ENCODE measurements at regions not wholly inside any gene's neighbourhood (a gene's known extent, or its start where the extent isn't known, plus 50 kb on each side); places are given as distances from the start of the nearest gene placed in this dataset.

- DNase-seq = peak; percentile 29
These were observed 70.4 kb downstream of the RCN1 start for GRCh38 chr11:32161293-32161692.

- DNase-seq = no peak
These were observed 71.5 kb downstream of the RCN1 start for GRCh38 chr11:32162351-32162750.

DNA sequence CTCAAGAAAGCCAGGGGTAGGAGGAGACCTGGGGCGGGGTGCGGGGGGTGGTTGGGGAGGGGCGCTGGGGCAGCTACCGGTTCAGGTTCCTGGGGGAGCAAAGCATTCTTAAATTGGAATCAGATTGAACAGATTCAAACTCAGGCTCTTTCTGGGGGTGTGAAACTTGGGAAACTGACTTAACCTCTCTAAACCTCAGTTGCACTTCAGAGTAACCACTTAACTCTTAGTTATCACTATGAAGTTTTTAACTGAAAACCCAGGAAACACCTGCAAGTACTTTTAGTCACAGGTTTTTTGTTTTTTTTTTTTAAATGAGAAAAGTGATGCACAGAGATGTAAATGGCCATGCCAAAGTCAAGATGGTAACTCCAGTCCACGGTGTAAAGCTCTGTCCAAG lies 72.0 kb downstream of the RCN1 start:
- DNase-seq = no peak

DNA sequence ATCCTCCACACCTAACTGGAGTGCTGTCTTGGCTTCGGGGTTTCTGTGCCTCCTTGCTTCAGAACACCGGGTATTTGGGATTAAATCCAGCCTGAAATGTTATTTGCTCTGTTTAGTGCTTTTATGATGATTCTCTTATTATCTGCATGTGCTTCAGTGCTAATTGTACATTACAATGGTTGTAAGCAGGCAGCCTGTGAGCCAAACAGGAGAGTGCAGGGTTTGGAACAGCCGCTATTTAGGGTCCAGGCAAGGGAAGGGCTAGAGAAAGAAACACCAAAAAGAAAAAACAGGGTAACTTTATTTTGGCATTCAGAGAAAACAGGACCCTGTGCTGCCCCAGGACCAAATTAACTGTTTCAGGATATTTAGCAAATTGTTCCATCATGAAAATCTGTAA lies 72.7 kb downstream of the RCN1 start:
- no peak for DNase-seq

DNA sequence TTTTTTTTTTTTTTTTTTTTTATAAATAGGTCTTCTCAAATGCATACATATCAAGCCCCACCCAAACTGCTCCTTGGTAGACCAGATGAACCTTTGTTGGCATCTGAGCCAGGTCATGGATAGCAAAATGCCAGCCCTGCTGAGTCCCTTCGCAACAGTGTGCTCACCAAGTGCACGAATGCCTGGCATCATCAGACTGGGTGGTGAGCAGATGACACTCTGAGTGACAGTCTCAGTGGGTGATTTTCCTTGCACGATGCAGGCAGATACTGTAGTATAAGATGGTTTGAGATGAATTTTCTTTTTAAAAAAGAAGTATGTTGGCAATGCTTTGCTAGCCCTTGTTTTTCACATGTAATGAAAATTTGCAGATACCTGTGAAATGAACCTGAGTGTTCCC lies 74.0 kb downstream of the RCN1 start:
- no peak for DNase-seq

- no peak for DNase-seq
These were observed 78.0 kb downstream of the RCN1 start for GRCh38 chr11:32168924-32169323.

DNA sequence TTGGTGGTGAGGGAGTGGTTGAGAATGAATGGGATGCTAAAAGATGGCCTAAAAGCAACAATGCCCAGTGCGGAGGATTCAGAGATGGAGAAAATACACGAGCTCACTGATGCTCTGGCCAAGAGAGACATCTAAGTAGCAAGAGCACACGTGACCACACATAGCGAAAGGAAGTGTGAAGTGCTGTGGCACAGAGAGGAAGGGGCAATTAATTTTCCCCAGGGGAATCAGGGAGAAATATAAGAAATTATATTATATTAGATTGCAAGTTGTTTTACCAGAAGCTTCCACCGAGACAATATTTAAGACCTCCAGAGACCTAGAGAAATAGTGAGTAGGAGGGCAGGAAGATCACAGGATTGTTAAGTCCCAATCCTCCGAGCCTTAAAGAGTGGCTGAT lies 80.6 kb downstream of the RCN1 start:
- no peak for DNase-seq

DNA sequence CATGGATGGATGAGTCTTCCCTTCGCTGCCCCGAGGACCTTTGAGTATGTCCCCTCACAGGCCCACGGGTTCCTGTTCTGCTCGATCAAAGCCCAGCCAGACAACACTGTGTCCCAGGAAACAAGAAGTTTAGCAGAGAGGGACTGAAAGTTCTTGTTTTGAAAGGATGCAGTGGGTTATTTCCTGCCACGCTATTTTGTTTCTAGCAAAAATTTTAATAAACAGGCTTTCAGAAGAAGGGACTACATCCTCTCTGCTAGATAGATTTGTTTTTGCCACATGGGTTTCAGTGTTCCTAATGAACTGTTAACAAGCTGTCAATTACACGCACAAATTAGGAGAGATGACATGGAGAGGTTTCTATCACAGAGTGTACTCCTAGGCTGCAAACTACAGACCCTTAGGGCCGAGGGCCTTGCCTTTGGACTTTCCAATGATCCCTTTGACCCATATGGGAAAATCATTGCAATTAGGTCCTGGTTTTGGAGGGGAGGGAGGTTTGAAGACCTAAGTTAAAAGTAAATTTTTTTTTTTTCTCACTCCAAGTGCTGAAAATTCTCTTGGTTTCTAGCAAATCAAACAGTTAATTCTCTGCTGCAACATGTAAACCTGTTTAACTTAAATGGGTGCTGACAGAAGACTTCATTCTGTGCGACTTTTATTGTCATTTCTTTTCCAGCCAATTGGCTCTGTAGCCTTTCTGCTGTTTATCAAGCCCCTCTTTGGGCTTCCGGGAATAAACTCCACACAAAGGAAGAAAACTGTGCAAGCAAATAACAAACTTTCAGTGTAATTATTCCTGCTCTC lies 81.4 kb downstream of the RCN1 start:
- DNase-seq = no peak

- DNase-seq = peak; percentile 84
These were observed 82.3 kb downstream of the RCN1 start for GRCh38 chr11:32172848-32173834.

DNA sequence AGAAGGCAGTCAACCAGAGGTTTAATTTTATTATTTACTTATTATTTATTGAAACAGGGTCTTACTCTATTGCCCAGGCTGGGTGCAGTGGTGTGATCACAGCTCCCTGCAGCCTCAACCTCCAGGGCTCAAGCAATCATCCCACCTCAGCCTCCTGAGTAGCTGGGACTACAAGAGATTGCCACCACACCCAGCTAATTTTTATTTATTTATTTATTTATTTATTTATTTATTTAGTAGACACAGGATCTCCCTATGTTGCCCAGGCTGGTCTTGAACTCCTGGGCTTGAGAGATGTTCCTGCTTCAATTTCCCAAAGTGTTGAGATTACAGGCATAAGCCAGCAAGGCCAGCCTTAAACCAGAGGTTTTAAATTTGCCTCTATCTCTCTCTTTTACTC lies 83.1 kb downstream of the RCN1 start:
- no peak for DNase-seq

GRCh38 chr11:32176223-32176934 lies 85.5 kb downstream of the RCN1 start:
- DNase-seq = peak; percentile 95

GRCh38 chr11:32178692-32179091 lies 87.8 kb downstream of the RCN1 start:
- peak; percentile 26 for DNase-seq

- DNase-seq = no peak
These were observed 92.6 kb downstream of the RCN1 start for GRCh38 chr11:32183512-32183911.

- no peak for DNase-seq
These were observed 93.3 kb downstream of the RCN1 start for GRCh38 chr11:32184041-32184722.

DNA sequence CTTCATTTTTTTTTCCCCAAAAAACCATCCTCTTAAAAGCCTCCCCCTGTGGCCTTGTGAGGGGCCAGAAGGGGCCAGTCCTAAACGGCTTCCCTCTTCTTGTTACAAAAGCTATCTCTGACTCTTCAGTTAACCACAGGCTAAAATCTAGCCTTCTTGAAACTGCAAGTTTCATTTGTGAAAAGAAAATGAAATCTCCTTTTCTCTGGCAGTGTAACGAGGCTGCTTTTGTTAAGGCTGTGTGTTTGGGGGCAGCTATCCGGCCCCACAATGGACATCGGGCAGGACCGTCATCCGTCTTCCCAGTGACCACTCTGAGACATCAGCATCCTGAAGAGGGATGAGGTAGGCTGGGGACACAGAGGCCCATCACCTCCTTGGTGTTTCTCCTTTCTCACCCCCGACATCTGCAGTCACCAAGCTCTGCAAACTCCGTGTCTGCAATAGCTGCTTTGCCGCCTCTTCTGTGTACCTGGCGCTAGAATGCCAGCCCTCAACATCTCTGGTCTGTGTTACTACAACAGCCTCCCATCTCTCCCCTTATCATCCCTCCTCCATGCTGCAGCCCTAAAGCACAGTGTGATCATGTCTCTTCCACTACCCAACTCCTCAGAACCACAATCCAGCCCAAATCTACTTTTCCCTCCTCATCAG lies 94.0 kb downstream of the RCN1 start:
- DNase-seq = no peak

- no peak for DNase-seq
These were observed 95.2 kb downstream of the RCN1 start for GRCh38 chr11:32186118-32186517.

DNA sequence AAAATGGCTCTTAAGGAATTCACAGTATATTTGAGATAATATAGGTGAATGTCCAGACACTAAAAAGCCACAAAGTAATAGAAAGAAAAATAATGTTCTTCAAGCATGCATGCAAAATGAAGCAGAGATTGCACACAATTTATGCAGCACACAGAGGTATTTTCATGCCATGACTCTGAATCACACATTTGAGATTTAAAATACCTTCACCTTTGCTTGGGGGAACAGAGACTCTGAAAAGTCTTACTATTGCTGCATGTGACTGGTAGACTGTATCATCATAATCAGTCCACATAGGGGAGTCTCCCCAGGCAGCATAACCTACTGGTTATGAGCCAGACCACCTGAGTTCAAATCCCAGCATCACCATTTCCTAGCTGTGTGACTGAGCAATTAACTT lies 96.2 kb downstream of the RCN1 start:
- no peak for DNase-seq

DNA sequence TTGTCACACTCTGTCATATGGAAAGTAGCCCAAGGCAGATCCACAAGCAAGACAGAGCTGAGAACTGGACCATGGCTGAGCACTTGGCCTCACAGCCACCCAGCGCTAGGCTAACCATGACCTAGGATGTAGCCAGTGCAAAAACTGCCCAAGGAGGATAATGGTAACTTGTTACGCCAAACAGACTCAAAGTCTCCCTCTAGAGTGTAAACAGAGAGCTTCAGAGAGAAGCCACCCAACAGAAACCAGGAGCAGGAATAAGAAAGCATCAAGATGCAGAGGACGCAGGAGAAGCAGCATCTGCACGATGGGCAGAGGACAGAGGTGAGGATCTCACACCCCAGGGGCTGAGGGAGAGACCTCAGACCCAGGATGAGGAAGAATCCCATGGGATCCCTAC lies 97.9 kb downstream of the RCN1 start:
- peak; percentile 15 for DNase-seq

DNA sequence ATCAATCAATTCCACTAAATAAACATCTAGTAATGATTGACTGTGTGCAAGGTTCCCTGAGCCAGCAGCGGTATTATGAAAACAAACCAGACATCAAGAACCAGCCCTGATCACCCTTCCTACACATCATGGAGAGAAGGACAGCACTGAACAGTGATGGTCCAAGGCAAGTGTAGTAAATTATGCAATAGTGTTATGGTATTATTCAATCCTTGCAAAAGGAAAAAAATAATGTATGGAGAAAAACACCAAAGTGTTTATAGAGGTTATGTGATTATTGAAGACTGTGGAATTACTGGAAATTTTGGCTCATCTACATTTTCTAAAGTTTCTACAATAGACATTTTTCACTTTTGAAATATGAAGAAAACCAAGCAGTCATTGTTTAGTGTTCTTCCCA lies 105.3 kb downstream of the RCN1 start:
- DNase-seq = no peak

GRCh38 chr11:32198053-32198452 lies 107.2 kb downstream of the RCN1 start:
- no peak for DNase-seq

DNA sequence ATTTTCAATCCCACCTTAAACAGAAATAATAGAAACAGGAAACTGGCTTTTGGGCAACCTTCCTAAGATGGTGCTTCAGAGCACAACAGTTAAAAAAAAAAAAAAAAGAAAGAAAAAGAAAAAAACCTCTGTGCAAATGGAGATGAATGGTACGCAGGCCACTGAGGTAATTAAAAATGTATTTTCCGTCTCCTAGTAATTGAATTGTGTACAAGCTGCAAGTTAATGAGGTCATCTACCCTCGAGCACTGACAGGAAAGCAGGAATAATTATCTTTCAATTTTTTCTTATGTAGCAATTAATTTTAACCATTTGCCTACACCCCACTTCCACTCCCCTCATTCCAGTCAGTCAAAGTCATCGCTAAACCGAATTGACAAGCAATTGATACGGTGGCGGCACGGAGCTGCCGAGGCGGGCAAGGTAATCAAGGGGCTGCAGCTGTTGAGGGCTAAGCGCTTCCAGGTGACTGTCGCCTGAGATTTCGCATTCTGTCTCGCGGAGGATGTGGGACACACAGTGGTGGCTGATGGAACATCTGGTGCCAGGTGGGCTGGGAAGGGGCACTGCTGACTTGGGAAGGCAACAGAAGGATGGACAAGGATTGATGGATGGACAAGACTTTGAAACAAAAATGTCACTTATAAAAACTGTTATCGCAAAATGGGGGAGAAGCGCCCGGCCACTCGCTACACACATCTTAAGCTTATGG lies 109.4 kb downstream of the RCN1 start:
- DNase-seq = peak; percentile 18
